ENCODE measurements at regions not wholly inside any gene's neighbourhood (a gene's known extent, or its start where the extent isn't known, plus 50 kb on each side); places are given as distances from the start of the nearest gene placed in this dataset.

DNA sequence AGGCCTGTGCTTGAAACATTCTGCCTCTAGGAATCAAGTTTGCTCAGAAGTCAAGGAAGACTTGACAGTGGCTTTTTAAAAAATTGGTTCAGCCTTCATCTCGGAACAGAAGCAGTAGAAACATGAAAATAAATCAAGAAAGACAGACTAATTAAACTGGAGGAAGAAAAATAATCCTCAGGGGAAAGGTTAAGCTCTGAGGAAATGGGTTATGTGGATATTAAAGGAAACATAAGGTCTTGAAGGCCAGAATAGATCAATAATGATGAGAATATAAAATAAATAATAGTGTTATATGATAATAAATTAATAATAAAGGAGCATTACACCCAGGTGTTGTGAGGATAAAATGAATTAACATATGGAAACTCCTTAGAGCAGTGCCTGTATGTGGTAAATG is 121.7 kb downstream of the GPR63 start:
- ChIA-PET CTCF (ENCODE audit: unreplicated experiment) (no interaction called here), POLR2A (interaction anchor here (0.5 to 1.1 kb wide), 3 partner anchors 11 to 121 kb away, joined by 3 to 5 read pairs (median 3); no protein-coding TSS in a partner anchor)
- Histone ChIP-seq H3K4me1 (ENCODE audit: insufficient read depth, low read length, poor library complexity, severe bottlenecking) (no peaks in the 10 kb centered on the region), H3K4me2 (ENCODE audit: low read length) (no peak overlapping the region), H2AFZ (ENCODE audit: low read length) (no peak overlapping the region), H4K20me1 (ENCODE audit: insufficient read depth, low read length) (no peaks in the 10 kb centered on the region), H3K9me2 (ENCODE audit: insufficient read depth, low read length) (no peaks in the 10 kb centered on the region), H3K79me2 (ENCODE audit: insufficient read depth, low read depth, low read length) (no peaks in the 10 kb centered on the region), H3K36me3 (ENCODE audit: insufficient read depth, low read length) (no peaks in the 10 kb centered on the region), H3K27ac (ENCODE audit: low read depth, low read length, poor library complexity, severe bottlenecking) (no peak overlapping the region), H3K4me3 (ENCODE audit: low read depth, low read length, poor library complexity, severe bottlenecking) (no peak overlapping the region), H3K9me3 (ENCODE audit: low read length) (no peaks in the 10 kb centered on the region)
- no TSS peak for BruUV-seq (replicated peaks)
- TF ChIP-seq, protein P1, sequence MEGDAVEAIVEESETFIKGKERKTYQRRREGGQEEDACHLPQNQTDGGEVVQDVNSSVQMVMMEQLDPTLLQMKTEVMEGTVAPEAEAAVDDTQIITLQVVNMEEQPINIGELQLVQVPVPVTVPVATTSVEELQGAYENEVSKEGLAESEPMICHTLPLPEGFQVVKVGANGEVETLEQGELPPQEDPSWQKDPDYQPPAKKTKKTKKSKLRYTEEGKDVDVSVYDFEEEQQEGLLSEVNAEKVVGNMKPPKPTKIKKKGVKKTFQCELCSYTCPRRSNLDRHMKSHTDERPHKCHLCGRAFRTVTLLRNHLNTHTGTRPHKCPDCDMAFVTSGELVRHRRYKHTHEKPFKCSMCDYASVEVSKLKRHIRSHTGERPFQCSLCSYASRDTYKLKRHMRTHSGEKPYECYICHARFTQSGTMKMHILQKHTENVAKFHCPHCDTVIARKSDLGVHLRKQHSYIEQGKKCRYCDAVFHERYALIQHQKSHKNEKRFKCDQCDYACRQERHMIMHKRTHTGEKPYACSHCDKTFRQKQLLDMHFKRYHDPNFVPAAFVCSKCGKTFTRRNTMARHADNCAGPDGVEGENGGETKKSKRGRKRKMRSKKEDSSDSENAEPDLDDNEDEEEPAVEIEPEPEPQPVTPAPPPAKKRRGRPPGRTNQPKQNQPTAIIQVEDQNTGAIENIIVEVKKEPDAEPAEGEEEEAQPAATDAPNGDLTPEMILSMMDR (conservative IDR thresholded peaks at IDR 0.05; ENCODE audit: low read length): no peak
- TF ChIP-seq EZH2phosphoT487 (IDR thresholded peaks at IDR 0.05; ENCODE audit: borderline replicate concordance, low read depth, low read length): no peak
- intact Hi-C loops (cut with micrococcal nuclease; ENCODE audit: unreplicated experiment): no loop called here
- no peak for DNase-seq (ENCODE audit: low spot score)

DNA sequence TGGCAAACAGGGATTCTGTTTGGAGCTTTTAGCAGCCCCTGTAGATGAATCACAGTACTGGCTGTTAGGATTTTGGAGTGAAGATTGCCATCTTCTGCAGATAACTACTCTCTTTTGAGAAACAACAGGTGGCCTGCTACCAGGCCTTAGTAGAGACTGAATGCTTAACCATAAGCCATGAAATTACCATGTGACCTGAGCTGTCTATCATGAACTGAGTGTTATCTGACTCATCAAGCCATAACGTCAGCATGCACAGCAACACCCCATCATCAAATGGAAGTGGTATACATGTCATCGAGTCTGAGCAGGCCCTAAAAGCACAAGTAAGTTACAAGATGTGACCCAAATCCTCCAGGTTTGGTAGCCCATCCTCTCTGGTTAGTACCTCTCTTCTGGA is 132.6 kb downstream of the GPR63 start:
- Histone ChIP-seq H3K9me3 (ENCODE audit: low read length) (no peaks in the 10 kb centered on the region), H3K4me2 (ENCODE audit: low read length) (no peak overlapping the region), H3K4me3 (ENCODE audit: low read depth, low read length, poor library complexity, severe bottlenecking) (no peak overlapping the region), H3K27ac (ENCODE audit: low read depth, low read length, poor library complexity, severe bottlenecking) (no peak overlapping the region), H2AFZ (ENCODE audit: low read length) (no peak overlapping the region), H4K20me1 (ENCODE audit: insufficient read depth, low read length) (no peaks in the 10 kb centered on the region), H3K9me2 (ENCODE audit: insufficient read depth, low read length) (no peaks in the 10 kb centered on the region), H3K4me1 (ENCODE audit: insufficient read depth, low read length, poor library complexity, severe bottlenecking) (no peaks in the 10 kb centered on the region), H3K79me2 (ENCODE audit: insufficient read depth, low read depth, low read length) (no peaks in the 10 kb centered on the region), H3K36me3 (ENCODE audit: insufficient read depth, low read length) (no peaks in the 10 kb centered on the region)
- intact Hi-C loops (cut with micrococcal nuclease; ENCODE audit: unreplicated experiment): no loop called here
- DNase-seq (ENCODE audit: low spot score): no peak
- POLR2A ChIA-PET: interaction anchor here (0.5 kb wide), 1 partner anchor 23 kb away, joined by 4 read pairs; no protein-coding TSS in a partner anchor
- no TSS peak for BruUV-seq (replicated peaks)
- CTCF ChIA-PET (ENCODE audit: unreplicated experiment): no interaction called here
- TF ChIP-seq, protein P1 (conservative IDR thresholded peaks at IDR 0.05; ENCODE audit: low read length): no peak
- TF ChIP-seq EZH2phosphoT487 (IDR thresholded peaks at IDR 0.05; ENCODE audit: borderline replicate concordance, low read depth, low read length): no peak

DNA sequence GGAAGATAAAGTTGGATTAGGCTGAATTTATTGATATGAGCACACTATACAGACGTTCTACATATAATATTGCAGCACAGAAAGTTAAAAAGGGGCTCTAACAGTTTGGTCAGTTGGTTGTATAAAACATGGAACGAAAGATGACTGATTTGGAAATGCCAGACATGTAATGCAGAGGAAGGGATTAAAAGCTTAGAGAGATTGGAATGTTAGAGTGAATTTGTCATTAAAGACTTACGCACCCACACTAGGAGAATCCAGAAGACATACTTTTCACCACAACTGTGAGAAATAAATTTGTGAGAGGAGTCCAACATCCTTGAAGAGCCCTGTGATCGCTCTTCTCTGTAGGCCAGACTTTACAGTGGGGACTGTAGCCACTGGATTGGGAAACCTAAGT is 134.7 kb downstream of the GPR63 start:
- Histone ChIP-seq H3K4me1 (ENCODE audit: insufficient read depth, low read length, poor library complexity, severe bottlenecking) (no peaks in the 10 kb centered on the region), H3K4me3 (ENCODE audit: low read depth, low read length, poor library complexity, severe bottlenecking) (no peak overlapping the region), H4K20me1 (ENCODE audit: insufficient read depth, low read length) (no peaks in the 10 kb centered on the region), H3K36me3 (ENCODE audit: insufficient read depth, low read length) (no peaks in the 10 kb centered on the region), H3K9me3 (ENCODE audit: low read length) (no peaks in the 10 kb centered on the region), H2AFZ (ENCODE audit: low read length) (no peak overlapping the region), H3K4me2 (ENCODE audit: low read length) (no peak overlapping the region), H3K27ac (ENCODE audit: low read depth, low read length, poor library complexity, severe bottlenecking) (no peak overlapping the region), H3K79me2 (ENCODE audit: insufficient read depth, low read depth, low read length) (no peaks in the 10 kb centered on the region), H3K9me2 (ENCODE audit: insufficient read depth, low read length) (no peaks in the 10 kb centered on the region)
- ChIA-PET POLR2A (no interaction called here), CTCF (ENCODE audit: unreplicated experiment) (no interaction called here)
- DNase-seq (ENCODE audit: low spot score): no peak
- BruUV-seq (replicated peaks): no TSS peak
- TF ChIP-seq, protein P1 (conservative IDR thresholded peaks at IDR 0.05; ENCODE audit: low read length): no peak
- TF ChIP-seq EZH2phosphoT487 (IDR thresholded peaks at IDR 0.05; ENCODE audit: borderline replicate concordance, low read depth, low read length): no peak
- intact Hi-C loops (cut with micrococcal nuclease; ENCODE audit: unreplicated experiment): no loop called here

Data from OCI-LY7 (cell line).